CD4-positive, CD25-positive, alpha-beta regulatory T cell (primary cell): ENCODE measurements at regions not wholly inside any gene's neighbourhood (a gene's known extent, or its start where the extent isn't known, plus 50 kb on each side); places are given as distances from the start of the nearest gene placed in this dataset.

Source experiments
- ATAC-seq, 2 donors: fragments of 150-1000 bp; cut with Tn5 transposase; one replicate each; pipeline ENCODE4 v1.10.0; 2021; ENCODE audit warnings: low read depth in 2 of 2, moderate number of reproducible peaks in 2 of 2, moderate library complexity in 1 of 2
- DNase-seq, 3 donors: peaks; one replicate each; pipeline versions ENCODE4 v3.0.0 to v3.0.0-alpha.2; 2012 to 2022; ENCODE audit warnings: mixed read lengths in 1 of 3
- H3K27ac ChIP-seq: one replicate; pipeline ENCODE4 v1.7.0; 2013; ENCODE audit warnings: mild to moderate bottlenecking, low read length; ENCODE audit not compliant: insufficient read depth, poor library complexity, severe bottlenecking
- H3K27me3 ChIP-seq: one replicate; pipeline ENCODE4 v1.7.0; 2013; ENCODE audit warnings: low read length; ENCODE audit not compliant: control insufficient read depth, insufficient read depth
- H3K36me3 ChIP-seq: one replicate; pipeline ENCODE4 v1.7.0; 2013; ENCODE audit warnings: mild to moderate bottlenecking, low read length, moderate library complexity; ENCODE audit not compliant: control insufficient read depth, insufficient read depth
- H3K4me1 ChIP-seq: 2 replicates; pipeline ENCODE4 v1.7.0; 2013; ENCODE audit warnings: mild to moderate bottlenecking, low read length; ENCODE audit not compliant: insufficient read depth, control insufficient read depth, poor library complexity, severe bottlenecking
- H3K4me3 ChIP-seq: one replicate; pipeline ENCODE4 v1.7.0; 2013; ENCODE audit warnings: low read depth, mild to moderate bottlenecking, low read length, moderate library complexity
- H3K9me3 ChIP-seq, 2 experiments: 1 replicate in 1 of 2; 2 replicates in 1 of 2; pipeline ENCODE4 v1.7.0; 2013; ENCODE audit warnings: low read length in 2 of 2, mild to moderate bottlenecking in 1 of 2, moderate library complexity in 1 of 2; ENCODE audit not compliant: control insufficient read depth in 2 of 2
- H3K27ac Mint-ChIP-seq, 3 donors: one replicate each; pipeline ENCODE4 v1.8.0; 2020 to 2022; ENCODE audit warnings: mild to moderate bottlenecking in 3 of 3, mixed read lengths in 3 of 3, moderate library complexity in 2 of 3
- H3K27me3 Mint-ChIP-seq: one replicate; pipeline ENCODE4 v1.8.0; 2022; ENCODE audit warnings: mild to moderate bottlenecking, mixed read lengths
- H3K36me3 Mint-ChIP-seq: one replicate; pipeline ENCODE4 v1.8.0; 2020; ENCODE audit warnings: mixed read lengths
- H3K4me1 Mint-ChIP-seq, 4 donors: one replicate each; pipeline ENCODE4 v1.8.0; 2020 to 2022; ENCODE audit warnings: mixed read lengths in 4 of 4, mild to moderate bottlenecking in 1 of 4
- H3K4me3 Mint-ChIP-seq, 4 donors: one replicate each; pipeline ENCODE4 v1.8.0; 2020 to 2022; ENCODE audit warnings: mild to moderate bottlenecking in 4 of 4, mixed read lengths in 4 of 4, moderate library complexity in 3 of 4
- H3K9me3 Mint-ChIP-seq, 7 donors: one replicate each; pipeline ENCODE4 v1.8.0; 2020 to 2022; ENCODE audit warnings: mixed read lengths in 7 of 7, mild to moderate bottlenecking in 3 of 7, moderate library complexity in 2 of 7

GRCh38 chr3:102577082-102577789, 142.4 kb downstream of the ZPLD1 start:
- Histone ChIP-seq H3K27me3 (no peaks in the 10 kb centered on the region), H3K27ac (no peak overlapping the region), H3K4me3 (no peak overlapping the region), H3K9me3 (no peaks in the 10 kb centered on the region), H3K36me3 (no peaks in the 10 kb centered on the region), H3K4me1 (no peaks in the 10 kb centered on the region)
- H3K36me3 Mint-ChIP-seq, result no peaks in the 10 kb centered on the region
- DNase-seq, result no peak
- no peak overlapping the region for H3K27ac Mint-ChIP-seq
- peaks cover 0 to 3% (median 0%) of the 10 kb centered on the region in 7 donors for H3K9me3 Mint-ChIP-seq
- no peaks in the 10 kb centered on the region for H3K4me1 Mint-ChIP-seq
- H3K4me3 Mint-ChIP-seq, result no peak overlapping the region
- no peaks in the 10 kb centered on the region for H3K27me3 Mint-ChIP-seq
- no peak for ATAC-seq

- ATAC-seq (no peak), DNase-seq (no peak)
- H3K4me1 ChIP-seq, result no peaks in the 10 kb centered on the region
- no peaks in the 10 kb centered on the region for H3K36me3 Mint-ChIP-seq
- no peaks in the 10 kb centered on the region for H3K4me1 Mint-ChIP-seq
- H3K36me3 ChIP-seq, result no peaks in the 10 kb centered on the region
- H3K4me3 ChIP-seq, result no peak overlapping the region
- no peak overlapping the region for H3K27ac Mint-ChIP-seq
- no peaks in the 10 kb centered on the region for H3K9me3 ChIP-seq
- H3K9me3 Mint-ChIP-seq, result peaks cover 0 to 4% (median 0%) of the 10 kb centered on the region in 7 donors
- H3K27me3 ChIP-seq, result no peaks in the 10 kb centered on the region
- no peak overlapping the region for H3K27ac ChIP-seq
- no peaks in the 10 kb centered on the region for H3K27me3 Mint-ChIP-seq
- H3K4me3 Mint-ChIP-seq, result no peak overlapping the region
Observed at GRCh38 chr3:102580760-102581159, 145.9 kb downstream of the ZPLD1 start.

DNA sequence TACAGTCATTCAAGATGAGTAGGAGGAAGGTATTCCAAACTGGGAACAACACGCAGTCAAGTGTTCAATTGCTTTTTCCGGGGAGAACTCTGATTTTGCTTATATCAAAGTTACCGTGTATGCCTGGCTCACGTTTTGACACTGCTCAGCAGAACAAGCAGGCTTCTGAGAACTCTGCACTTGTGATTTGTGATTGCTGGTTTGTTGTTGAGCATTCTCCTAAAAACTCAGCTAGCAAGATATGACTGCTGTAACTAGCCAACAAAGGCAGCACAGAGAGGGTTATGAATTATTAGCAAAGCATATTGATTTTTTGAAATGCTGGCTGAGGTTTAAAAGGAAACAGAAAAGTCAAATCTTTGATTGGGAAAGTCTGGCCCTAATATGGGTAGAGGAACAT, 151.7 kb downstream of the ZPLD1 start:
- no peak for DNase-seq
- Mint-ChIP-seq H3K36me3 (no peaks in the 10 kb centered on the region), H3K4me3 (no peak overlapping the region), H3K27me3 (no peaks in the 10 kb centered on the region), H3K27ac (no peak overlapping the region), H3K4me1 (no peaks in the 10 kb centered on the region), H3K9me3 (peaks cover 0 to 8% (median 0%) of the 10 kb centered on the region in 7 donors)
- H3K27me3 ChIP-seq, result no peaks in the 10 kb centered on the region
- H3K27ac ChIP-seq, result no peak overlapping the region
- H3K4me1 ChIP-seq, result no peaks in the 10 kb centered on the region
- no peak overlapping the region for H3K4me3 ChIP-seq
- no peak for ATAC-seq
- H3K9me3 ChIP-seq, result no peaks in the 10 kb centered on the region
- H3K36me3 ChIP-seq, result no peaks in the 10 kb centered on the region

DNA sequence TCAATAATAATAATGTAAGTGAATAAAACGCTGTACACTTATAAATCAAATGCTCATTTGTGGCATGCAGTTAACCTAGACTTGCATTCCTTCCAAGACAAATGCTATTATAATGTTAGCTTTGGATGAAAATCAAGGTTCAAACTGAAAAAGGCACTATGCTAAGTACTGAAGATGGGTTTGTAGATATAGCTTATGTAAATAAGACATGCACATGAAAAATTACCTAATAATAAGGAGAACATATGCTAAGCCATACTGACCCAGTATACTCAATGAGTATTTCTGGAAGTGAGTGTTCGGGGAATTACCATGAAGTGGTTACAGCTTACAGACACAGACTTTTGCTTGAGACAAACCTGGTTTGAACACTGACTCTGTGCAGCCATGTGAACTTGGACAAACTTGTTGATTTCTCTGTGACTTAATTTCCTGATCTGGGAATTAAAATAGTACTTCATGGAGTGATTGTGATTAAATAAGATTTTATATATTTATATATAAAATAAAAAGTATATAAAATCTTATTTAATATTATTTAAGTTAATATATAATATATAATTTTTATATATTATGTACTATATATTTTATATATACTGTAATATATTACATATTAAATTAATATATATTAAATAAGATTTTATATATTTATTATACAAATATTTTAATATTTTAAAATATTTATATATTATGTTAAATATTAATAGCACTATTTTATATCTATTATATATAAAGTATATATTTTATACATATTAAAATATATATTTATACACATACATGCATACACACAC, 159.2 kb downstream of the ZPLD1 start:
- no peak overlapping the region for H3K27ac Mint-ChIP-seq

DNA sequence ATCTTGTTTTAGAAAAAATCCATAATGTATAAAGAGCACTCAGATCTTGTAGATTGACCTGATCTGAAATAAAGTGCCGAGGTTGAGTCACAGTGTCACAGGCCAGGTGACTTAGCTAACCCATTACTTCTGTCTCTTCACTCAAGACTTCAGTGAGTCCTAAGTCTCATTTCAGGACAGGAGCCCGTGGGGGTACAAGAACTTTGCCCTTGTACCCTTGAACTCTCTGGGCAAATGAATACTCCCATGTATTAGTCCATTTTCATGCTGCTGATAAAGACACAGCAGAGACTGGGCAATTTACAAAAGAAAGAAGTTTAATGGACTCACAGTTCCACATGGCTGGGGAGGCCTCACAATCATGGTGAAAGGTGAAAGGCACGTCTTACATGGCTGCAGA, 160.2 kb downstream of the ZPLD1 start:
- no peak for DNase-seq
- peaks cover 0 to 8% (median 1%) of the 10 kb centered on the region in 7 donors for H3K9me3 Mint-ChIP-seq
- H3K4me3 ChIP-seq, result no peak overlapping the region
- H3K36me3 ChIP-seq, result no peaks in the 10 kb centered on the region
- H3K9me3 ChIP-seq, result no peaks in the 10 kb centered on the region
- no peak overlapping the region for H3K27ac ChIP-seq
- H3K4me3 Mint-ChIP-seq, result no peak overlapping the region
- no peaks in the 10 kb centered on the region for H3K4me1 ChIP-seq
- no peaks in the 10 kb centered on the region for H3K27me3 ChIP-seq
- H3K36me3 Mint-ChIP-seq, result no peaks in the 10 kb centered on the region
- no peak for ATAC-seq
- H3K4me1 Mint-ChIP-seq, result no peaks in the 10 kb centered on the region
- H3K27ac Mint-ChIP-seq, result no peak overlapping the region
- H3K27me3 Mint-ChIP-seq, result no peaks in the 10 kb centered on the region

More for the DNA sequence above, 159.2 kb downstream of the ZPLD1 start:
- no peaks in the 10 kb centered on the region for H3K9me3 ChIP-seq
- no peaks in the 10 kb centered on the region for H3K36me3 ChIP-seq
- H3K4me1 ChIP-seq, result no peaks in the 10 kb centered on the region
- no peak overlapping the region for H3K4me3 ChIP-seq
- no peak for DNase-seq
- Mint-ChIP-seq H3K9me3 (peaks cover 0 to 8% (median 1%) of the 10 kb centered on the region in 7 donors), H3K27me3 (no peaks in the 10 kb centered on the region), H3K36me3 (no peaks in the 10 kb centered on the region), H3K4me1 (no peaks in the 10 kb centered on the region), H3K4me3 (no peak overlapping the region)
- H3K27me3 ChIP-seq, result no peaks in the 10 kb centered on the region
- no peak for ATAC-seq
- H3K27ac ChIP-seq, result no peak overlapping the region

DNA sequence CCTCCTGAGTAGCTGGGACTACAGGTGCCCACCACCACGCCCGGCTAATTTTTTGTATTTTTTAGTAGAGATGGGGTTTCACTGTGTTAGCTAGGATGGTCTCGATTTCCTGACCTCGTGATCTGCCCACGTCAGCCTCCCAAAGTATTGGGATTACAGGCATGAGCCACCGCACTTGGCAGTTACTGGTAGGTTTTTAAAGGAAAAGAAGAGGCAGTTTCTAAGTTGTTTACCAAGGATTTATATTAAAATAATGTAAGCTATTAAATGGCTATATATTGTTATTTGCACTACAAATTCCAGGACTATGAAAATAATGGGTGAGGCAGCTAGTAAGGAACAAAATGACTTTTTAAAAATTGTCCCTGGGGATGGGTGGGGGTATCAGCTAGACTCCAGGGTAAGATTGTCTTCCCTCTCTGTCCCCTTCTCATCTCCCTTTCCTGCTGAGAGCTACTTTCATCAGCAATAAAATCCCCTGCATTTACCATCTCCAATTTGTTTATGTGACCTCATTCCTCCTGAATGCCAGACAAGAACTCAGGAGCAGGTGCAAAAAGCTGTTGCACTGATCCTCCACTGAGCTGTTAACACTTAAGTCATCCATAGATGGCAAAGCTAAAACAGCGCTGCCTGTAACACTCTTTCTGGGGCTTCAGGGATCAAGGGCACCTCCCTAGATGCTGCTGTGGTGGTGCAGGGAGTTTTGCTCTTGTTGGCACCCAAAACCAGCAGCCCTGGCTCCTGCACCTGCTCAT, 165.2 kb downstream of the ZPLD1 start:
- no peak overlapping the region for H3K4me3 ChIP-seq
- no peaks in the 10 kb centered on the region for H3K36me3 Mint-ChIP-seq
- H3K4me1 Mint-ChIP-seq, result no peaks in the 10 kb centered on the region
- peaks cover 0 to 5% (median 0%) of the 10 kb centered on the region in 7 donors for H3K9me3 Mint-ChIP-seq
- no peaks in the 10 kb centered on the region for H3K27me3 ChIP-seq
- no peaks in the 10 kb centered on the region for H3K36me3 ChIP-seq
- H3K4me3 Mint-ChIP-seq, result no peak overlapping the region
- no peaks in the 10 kb centered on the region for H3K4me1 ChIP-seq
- no peak overlapping the region for H3K27ac Mint-ChIP-seq
- H3K27me3 Mint-ChIP-seq, result no peaks in the 10 kb centered on the region
- DNase-seq, result no peak
- H3K27ac ChIP-seq, result no peak overlapping the region
- H3K9me3 ChIP-seq, result no peaks in the 10 kb centered on the region
- no peak for ATAC-seq

- ATAC-seq (no peak), DNase-seq (no peak)
- H3K9me3 ChIP-seq, result no peaks in the 10 kb centered on the region
- no peaks in the 10 kb centered on the region for H3K27me3 ChIP-seq
- no peaks in the 10 kb centered on the region for H3K36me3 Mint-ChIP-seq
- H3K4me3 Mint-ChIP-seq, result no peak overlapping the region
- no peaks in the 10 kb centered on the region for H3K4me1 ChIP-seq
- H3K9me3 Mint-ChIP-seq, result peaks cover 0 to 5% (median 0%) of the 10 kb centered on the region in 7 donors
- H3K27ac Mint-ChIP-seq, result no peak overlapping the region
- no peaks in the 10 kb centered on the region for H3K4me1 Mint-ChIP-seq
- no peak overlapping the region for H3K4me3 ChIP-seq
- peaks cover 4% of the 10 kb centered on the region for H3K27me3 Mint-ChIP-seq
- no peak overlapping the region for H3K27ac ChIP-seq
- H3K36me3 ChIP-seq, result no peaks in the 10 kb centered on the region
Observed at GRCh38 chr3:102605153-102605552, 170.3 kb downstream of the ZPLD1 start.
